ENCODE measurements at regions not wholly inside any gene's neighbourhood (a gene's known extent, or its start where the extent isn't known, plus 50 kb on each side); places are given as distances from the start of the nearest gene placed in this dataset.

- no peak for TF ChIP-seq ZFP30 (CRISPR knock-in tag; IDR thresholded peaks at IDR 0.05)
- no peak for TF ChIP-seq ESRRG (CRISPR knock-in tag; IDR thresholded peaks at IDR 0.05)
- TF ChIP-seq TOX (CRISPR knock-in tag; IDR thresholded peaks at IDR 0.05; ENCODE audit: borderline replicate concordance): no peak
- TF ChIP-seq ZFP3 (CRISPR knock-in tag; IDR thresholded peaks at IDR 0.05): no peak
- ATAC-seq: no peak
These were observed 703.1 kb downstream of the CENPC start for GRCh38 chr4:66842026-66842723.

- ATAC-seq: no peak
- TF ChIP-seq CREB5 (CRISPR knock-in tag; IDR thresholded peaks at IDR 0.05; ENCODE audit: low read depth) (no peak), ZFP3 (CRISPR knock-in tag; IDR thresholded peaks at IDR 0.05) (no peak), GLIS3 (CRISPR knock-in tag; IDR thresholded peaks at IDR 0.05) (no peak), PATZ1 (CRISPR knock-in tag; IDR thresholded peaks at IDR 0.05; ENCODE audit: borderline replicate concordance) (no peak), CSDC2 (CRISPR knock-in tag; IDR thresholded peaks at IDR 0.05) (no peak), ESRRG (CRISPR knock-in tag; IDR thresholded peaks at IDR 0.05) (no peak), TSHZ2 (CRISPR knock-in tag; IDR thresholded peaks at IDR 0.05) (no peak), ISL1 (CRISPR knock-in tag; IDR thresholded peaks at IDR 0.05) (no peak), ZFP30 (CRISPR knock-in tag; IDR thresholded peaks at IDR 0.05) (no peak), CSRNP3 (CRISPR knock-in tag; IDR thresholded peaks at IDR 0.05) (no peak), TCF4 (CRISPR knock-in tag; IDR thresholded peaks at IDR 0.05; ENCODE audit: borderline replicate concordance) (no peak), ZNF565 (CRISPR knock-in tag; conservative IDR thresholded peaks at IDR 0.05; ENCODE audit: low read depth) (no peak), ZNF8 (CRISPR knock-in tag; IDR thresholded peaks at IDR 0.05) (no peak), ZNF70 (CRISPR knock-in tag; IDR thresholded peaks at IDR 0.05) (no peak), BACH2 (CRISPR knock-in tag; IDR thresholded peaks at IDR 0.05; ENCODE audit: borderline replicate concordance) (no peak), ZC3H10 (CRISPR knock-in tag; IDR thresholded peaks at IDR 0.05) (no peak), ARNTL (CRISPR knock-in tag; IDR thresholded peaks at IDR 0.05; ENCODE audit: borderline replicate concordance, low read depth) (no peak)
- TF ChIP-seq, protein P1, sequence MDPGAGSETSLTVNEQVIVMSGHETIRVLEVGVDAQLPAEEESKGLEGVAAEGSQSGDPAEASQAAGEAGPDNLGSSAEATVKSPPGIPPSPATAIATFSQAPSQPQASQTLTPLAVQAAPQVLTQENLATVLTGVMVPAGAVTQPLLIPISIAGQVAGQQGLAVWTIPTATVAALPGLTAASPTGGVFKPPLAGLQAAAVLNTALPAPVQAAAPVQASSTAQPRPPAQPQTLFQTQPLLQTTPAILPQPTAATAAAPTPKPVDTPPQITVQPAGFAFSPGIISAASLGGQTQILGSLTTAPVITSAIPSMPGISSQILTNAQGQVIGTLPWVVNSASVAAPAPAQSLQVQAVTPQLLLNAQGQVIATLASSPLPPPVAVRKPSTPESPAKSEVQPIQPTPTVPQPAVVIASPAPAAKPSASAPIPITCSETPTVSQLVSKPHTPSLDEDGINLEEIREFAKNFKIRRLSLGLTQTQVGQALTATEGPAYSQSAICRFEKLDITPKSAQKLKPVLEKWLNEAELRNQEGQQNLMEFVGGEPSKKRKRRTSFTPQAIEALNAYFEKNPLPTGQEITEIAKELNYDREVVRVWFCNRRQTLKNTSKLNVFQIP (CRISPR knock-in tag; IDR thresholded peaks at IDR 0.05; ENCODE audit: borderline replicate concordance, low read depth): no peak
These were observed 705.1 kb downstream of the CENPC start for GRCh38 chr4:66840178-66840577.

- ATAC-seq: no peak
- TF ChIP-seq, protein P1 (CRISPR knock-in tag; IDR thresholded peaks at IDR 0.05; ENCODE audit: borderline replicate concordance, low read depth): no peak
- TF ChIP-seq GLIS3 (CRISPR knock-in tag; IDR thresholded peaks at IDR 0.05) (no peak), CSDC2 (CRISPR knock-in tag; IDR thresholded peaks at IDR 0.05) (no peak), BACH2 (CRISPR knock-in tag; IDR thresholded peaks at IDR 0.05; ENCODE audit: borderline replicate concordance) (no peak)
These were observed 707.9 kb downstream of the CENPC start for GRCh38 chr4:66837279-66837922.
